BJ (cell line): ENCODE measurements at regions not wholly inside any gene's neighbourhood (a gene's known extent, or its start where the extent isn't known, plus 50 kb on each side); places are given as distances from the start of the nearest gene placed in this dataset.
"Not testable (repeated sequence)": the region's sequence is repeated elsewhere in the genome, so short reads cannot be mapped to it uniquely, and the experiment has no call there.

ENCODE experiments used
- CTCF ChIA-PET: fragments of 350-600 bp; formaldehyde crosslinking; extraction: SDS; loops from one replicate; lab custom pipeline; 2021; ENCODE audit warnings: antibody characterized with exemption, inconsistent platforms; lab: Yijun Ruan, JAX
- POLR2A ChIA-PET: fragments of 300-600 bp; sonication (Branson Sonifier 250); formaldehyde crosslinking; extraction: SDS; loops from one replicate; lab custom pipeline; 2021; ENCODE audit warnings: antibody characterized with exemption; lab: Charles Lee
- DNase-seq: peaks from one replicate; pipeline ENCODE4 v3.0.0-alpha.2; 2011; ENCODE audit warnings: low read depth
- H3K27me3 ChIP-seq: 2 replicates; pipeline ENCODE4 v1.6.0; 2011; ENCODE audit warnings: low read length; ENCODE audit not compliant: control insufficient read depth, insufficient read depth
- H3K36me3 ChIP-seq: 2 replicates; pipeline ENCODE4 v1.5.1; 2011; ENCODE audit warnings: low read length; ENCODE audit not compliant: control insufficient read depth, insufficient read depth
- H3K4me3 ChIP-seq: 2 replicates; pipeline ENCODE4 v1.5.1; 2011; ENCODE audit warnings: low read depth, mild to moderate bottlenecking, control low read depth, low read length
- TF ChIP-seq, protein P1 (sequence below): IDR thresholded peaks from 2 replicates; pipeline ENCODE4 v1.5.1; 2011; ENCODE audit warnings: low read depth, mild to moderate bottlenecking, control low read depth, inconsistent platforms, low read length, moderate library complexity; ENCODE audit not compliant: insufficient read depth

DNA sequence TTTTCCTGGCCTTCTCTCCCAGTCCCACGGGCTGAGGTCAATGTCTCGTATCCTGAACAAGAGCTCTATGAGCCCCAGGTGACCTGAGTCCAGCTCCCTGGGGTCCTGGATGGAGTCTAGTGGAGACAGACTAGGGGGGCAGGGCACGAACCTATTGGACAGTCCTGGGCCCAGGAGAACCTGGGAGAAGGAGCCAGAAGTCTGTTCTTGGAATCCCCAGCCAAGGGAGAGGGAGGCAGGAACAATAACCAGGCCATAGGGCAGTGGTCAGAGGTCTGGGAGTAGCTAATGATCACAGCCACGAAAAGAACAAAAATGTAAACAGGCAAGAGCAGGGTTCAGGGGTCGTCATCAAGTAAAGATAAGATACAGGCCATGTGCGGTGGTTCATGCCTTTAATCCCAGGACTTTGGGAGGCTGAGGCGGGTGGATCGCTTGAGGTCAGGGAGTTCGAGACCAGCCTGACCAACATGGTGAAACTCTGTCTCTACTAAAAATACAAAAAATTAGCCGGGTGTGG lies 60.8 kb downstream of the COPRS start:
- ChIA-PET CTCF (interaction anchor here (1.5 kb wide), 1 partner anchor 9 kb away, joined by 4 read pairs; no protein-coding TSS in a partner anchor), POLR2A (no interaction called here)
- DNase-seq = no peak
- no peak overlapping the region for H3K4me3 ChIP-seq
- no peaks in the 10 kb centered on the region for H3K27me3 ChIP-seq
- TF ChIP-seq, protein P1, sequence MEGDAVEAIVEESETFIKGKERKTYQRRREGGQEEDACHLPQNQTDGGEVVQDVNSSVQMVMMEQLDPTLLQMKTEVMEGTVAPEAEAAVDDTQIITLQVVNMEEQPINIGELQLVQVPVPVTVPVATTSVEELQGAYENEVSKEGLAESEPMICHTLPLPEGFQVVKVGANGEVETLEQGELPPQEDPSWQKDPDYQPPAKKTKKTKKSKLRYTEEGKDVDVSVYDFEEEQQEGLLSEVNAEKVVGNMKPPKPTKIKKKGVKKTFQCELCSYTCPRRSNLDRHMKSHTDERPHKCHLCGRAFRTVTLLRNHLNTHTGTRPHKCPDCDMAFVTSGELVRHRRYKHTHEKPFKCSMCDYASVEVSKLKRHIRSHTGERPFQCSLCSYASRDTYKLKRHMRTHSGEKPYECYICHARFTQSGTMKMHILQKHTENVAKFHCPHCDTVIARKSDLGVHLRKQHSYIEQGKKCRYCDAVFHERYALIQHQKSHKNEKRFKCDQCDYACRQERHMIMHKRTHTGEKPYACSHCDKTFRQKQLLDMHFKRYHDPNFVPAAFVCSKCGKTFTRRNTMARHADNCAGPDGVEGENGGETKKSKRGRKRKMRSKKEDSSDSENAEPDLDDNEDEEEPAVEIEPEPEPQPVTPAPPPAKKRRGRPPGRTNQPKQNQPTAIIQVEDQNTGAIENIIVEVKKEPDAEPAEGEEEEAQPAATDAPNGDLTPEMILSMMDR = no peak
- no peaks in the 10 kb centered on the region for H3K36me3 ChIP-seq

DNA sequence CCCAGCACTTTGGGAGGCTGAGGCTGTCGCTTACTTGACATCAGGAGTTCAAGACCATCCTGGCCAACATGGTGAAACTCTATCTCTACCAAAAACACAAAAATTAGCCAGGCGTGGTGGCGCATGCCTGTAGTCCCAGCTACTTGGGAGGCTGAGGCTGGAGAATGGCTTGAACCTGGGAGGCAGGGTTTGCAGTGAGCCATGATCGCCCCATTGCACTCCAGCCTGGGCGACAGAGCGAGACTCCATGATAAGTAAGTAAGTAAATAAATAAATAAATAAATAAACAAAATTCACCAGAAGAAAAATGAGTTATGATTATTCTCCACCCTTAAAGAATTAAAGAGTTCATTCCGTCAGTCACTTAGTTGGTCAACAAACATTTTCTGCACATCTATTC lies 63.1 kb downstream of the COPRS start:
- H3K4me3 ChIP-seq, H3K27me3 ChIP-seq, H3K36me3 ChIP-seq, CTCF ChIA-PET, POLR2A ChIA-PET, DNase-seq: not testable (repeated sequence)

DNA sequence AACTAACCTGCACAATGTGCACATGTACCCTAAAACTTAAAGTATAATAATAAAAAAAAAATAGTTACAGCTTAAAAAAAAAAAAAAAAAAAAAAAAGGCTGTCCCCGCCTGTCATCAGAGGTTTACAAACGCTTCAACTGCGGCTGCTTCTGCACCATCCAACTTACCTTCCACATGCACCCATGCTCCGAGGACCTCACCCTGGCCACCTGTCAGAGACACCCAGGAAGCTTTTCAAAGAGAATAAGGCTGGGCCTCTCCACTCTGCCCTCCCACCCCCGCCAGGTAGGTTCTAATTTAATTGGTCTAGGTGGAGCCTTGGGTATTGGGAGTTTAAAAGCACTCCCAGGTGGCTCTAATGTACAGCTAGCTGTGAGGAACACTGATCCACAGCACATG lies 64.9 kb downstream of the COPRS start:
- H3K27me3 ChIP-seq = no peaks in the 10 kb centered on the region
- H3K4me3 ChIP-seq = no peak overlapping the region
- POLR2A ChIA-PET = no interaction called here
- H3K36me3 ChIP-seq = no peaks in the 10 kb centered on the region
- TF ChIP-seq, protein P1 = no peak
- DNase-seq = no peak
- CTCF ChIA-PET = no interaction called here

DNA sequence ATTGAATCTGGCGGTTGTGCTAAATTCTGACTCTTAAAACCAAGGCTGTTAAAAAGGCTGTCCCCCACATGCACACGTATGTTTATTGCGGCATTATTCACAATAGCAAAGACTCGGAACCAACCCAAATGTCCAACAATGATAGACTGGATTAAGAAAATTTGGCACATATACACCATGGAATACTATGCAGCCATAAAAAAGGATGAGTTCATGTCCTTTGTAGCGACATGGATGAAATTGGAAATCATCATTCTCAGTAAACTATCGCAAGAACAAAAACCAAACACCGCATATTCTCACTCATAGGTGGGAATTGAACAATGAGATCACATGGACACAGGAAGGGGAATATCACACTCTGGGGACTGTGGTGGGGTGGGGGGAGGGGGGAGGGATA lies 65.4 kb downstream of the COPRS start:
- POLR2A ChIA-PET, H3K36me3 ChIP-seq, H3K4me3 ChIP-seq, H3K27me3 ChIP-seq, DNase-seq, CTCF ChIA-PET: not testable (repeated sequence)

DNA sequence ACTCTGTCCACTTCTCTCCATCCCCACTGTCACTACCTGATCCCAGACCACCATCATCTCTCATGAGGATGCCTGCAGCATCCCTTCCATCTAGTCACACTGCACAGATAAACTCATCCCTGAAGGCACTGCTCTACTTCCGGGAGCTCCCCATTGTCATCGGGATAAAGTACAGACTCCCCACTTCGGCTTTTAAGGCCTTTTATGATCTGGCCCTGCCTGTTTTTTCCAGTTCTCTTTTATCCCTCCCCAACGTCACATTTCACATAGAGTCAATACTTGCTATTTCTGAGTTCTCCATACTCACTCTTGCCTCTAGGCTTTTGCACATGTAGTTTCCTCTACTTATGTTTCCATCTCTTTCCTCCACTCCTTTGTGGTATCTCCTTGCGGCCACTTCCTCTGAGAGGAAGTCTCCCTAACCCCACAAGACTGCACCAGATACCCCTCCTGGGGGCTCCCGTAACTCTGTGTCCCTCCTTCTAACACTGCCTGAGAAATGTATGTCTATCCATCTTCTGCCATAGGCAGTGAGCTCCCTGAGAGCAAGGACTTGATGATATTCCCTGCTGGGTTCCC lies 66.9 kb downstream of the COPRS start:
- Histone ChIP-seq H3K27me3 (no peaks in the 10 kb centered on the region), H3K36me3 (no peaks in the 10 kb centered on the region), H3K4me3 (no peak overlapping the region)
- POLR2A ChIA-PET = no interaction called here
- CTCF ChIA-PET = no interaction called here
- TF ChIP-seq, protein P1 = no peak
- DNase-seq = no peak

DNA sequence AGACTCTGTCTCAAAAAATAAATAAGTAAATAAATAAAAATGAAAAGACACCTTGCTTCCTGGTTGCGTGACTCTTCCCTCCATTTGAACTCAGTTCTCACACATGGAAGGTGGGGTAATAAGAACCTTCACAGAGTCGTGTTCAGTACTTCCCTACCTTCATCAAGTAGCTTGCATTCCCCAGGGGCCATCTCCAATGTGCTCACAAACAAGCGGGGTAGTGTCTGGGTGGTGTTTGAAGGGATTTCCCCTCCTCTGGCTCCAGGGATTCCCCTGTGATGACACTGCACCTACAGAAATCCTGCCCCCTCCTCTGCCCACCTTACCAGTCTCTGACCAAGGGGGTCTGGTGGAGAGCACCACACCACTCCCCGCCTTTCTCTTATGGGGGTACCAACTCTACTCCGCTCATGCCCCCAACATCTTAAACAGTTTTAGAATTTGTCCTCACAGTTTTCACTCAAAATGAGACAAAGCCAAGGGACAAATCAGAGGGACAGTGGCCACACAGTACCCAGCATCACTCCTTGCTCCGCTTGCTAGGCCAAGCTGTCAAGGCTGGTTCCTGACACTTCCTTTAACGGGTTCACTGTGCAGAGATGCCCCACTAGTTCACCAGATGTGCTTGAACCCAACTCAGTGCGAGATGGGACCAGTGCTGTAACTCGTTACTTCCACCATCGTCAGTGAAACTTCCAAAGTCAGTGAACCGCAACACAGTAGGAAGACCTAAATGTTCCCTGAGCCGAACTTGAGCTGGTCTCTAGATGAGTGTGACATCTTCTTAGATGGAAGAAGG lies 69.1 kb downstream of the COPRS start:
- Histone ChIP-seq H3K4me3 (no peak overlapping the region), H3K36me3 (no peaks in the 10 kb centered on the region), H3K27me3 (no peaks in the 10 kb centered on the region)
- TF ChIP-seq, protein P1 = no peak
- ChIA-PET CTCF (interaction anchor here (0.7 to 1.3 kb wide), 3 partner anchors 9 to 53 kb away, joined by 3 to 4 read pairs (median 4); no protein-coding TSS in a partner anchor), POLR2A (no interaction called here)
- DNase-seq = no peak
